T-helper 22 cell (primary cell): ENCODE measurements at regions not wholly inside any gene's neighbourhood (a gene's known extent, or its start where the extent isn't known, plus 50 kb on each side); places are given as distances from the start of the nearest gene placed in this dataset.
"Not testable (repeated sequence)": the region's sequence is repeated elsewhere in the genome, so short reads cannot be mapped to it uniquely, and the experiment has no call there.

Experiments
- DNase-seq: peaks from one replicate; pipeline ENCODE4 v3.0.0-alpha.2; 2020; ENCODE audit warnings: low read depth

GRCh38 chr6:27544612-27545260, 71.8 kb upstream of the ZNF184 start:
- DNase-seq: no peak

DNA sequence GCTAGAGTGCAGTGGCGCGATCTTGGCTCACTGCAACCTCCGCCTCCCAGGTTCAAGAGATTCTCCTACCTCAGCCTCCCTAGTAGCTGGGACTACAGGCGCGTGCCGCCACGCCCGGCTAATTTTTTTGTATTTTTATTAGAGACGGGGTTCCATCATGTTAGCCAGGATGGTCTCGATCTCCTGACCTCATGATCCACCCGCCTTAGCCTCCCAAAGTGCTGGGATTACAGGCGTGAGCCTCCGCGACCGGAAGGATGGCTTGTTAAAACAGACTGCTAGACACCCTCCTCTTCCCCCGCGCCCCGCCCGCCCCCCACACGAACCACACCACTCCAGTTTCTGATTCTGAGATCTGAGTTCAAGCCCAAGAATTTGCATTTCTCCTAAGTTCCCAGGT, 71.2 kb upstream of the ZNF184 start:
- DNase-seq: not testable (repeated sequence)

DNA sequence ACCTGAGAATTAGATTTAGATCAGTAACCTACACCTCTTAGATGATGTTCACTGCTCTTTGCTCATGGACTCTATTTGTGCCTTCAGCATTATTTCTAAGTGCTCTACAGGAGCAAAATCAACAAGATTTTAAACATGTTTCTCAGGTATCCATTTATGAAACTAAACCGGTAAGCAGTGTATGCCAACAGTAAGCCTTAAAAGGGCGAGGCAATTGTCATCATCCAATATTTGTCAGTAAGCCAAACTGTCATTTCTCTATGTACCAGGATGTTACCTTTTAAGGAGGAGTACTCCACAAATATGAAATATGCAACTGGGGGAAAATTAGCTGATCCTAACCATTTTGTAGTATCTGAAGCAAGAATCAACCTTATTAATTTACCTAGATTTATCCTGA, 69.6 kb upstream of the ZNF184 start:
- no peak for DNase-seq

DNA sequence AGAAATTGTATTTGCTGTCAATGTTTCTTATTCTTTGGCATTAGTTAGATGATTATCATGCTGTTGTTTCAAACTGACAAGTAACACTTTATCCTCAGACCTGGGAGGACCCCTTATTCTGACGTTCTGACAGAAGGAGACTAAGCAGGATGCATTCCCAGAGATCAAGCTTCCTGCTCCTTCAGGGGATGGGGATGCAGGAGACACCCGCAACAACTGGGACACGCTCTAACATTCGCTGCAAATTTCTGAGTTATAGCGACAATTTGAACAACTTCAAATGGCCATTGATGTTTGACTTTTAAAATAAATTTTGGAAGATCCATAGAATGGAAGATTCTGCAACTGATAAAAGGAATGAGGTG, 69.0 kb upstream of the ZNF184 start:
- DNase-seq: no peak

DNA sequence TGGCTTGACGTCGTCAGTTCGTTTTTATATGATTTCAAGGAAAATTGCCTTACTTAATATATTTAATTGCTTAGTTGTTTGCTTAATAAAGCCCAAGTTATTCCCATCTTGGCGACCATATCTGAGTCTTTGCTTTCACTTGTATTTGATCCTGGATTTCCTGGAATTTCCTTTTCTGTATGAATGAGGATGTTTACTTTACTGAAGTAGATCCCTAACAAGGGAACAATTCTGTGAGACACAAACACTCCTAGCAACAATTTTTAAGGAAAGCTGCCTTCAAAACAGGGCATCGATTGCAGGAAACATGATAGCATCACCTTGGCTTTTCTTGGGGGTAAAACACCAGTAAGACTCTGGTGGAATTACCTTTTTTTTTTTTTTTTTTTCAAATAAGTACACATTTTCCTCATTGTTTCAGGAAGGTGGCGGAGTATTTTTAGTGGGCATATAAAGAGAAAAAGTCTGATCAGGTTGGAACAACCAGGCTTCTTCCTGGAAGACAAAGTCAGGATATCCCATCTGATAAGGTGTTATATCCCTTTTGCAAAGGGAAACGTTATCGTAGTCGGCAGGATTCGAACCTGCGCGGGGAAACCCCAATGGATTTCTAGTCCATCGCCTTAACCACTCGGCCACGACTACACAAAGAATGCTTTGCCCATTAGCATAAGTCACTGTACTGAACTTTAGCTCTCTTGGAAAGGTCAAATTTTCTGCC, 68.5 kb upstream of the ZNF184 start:
- DNase-seq: no peak

DNA sequence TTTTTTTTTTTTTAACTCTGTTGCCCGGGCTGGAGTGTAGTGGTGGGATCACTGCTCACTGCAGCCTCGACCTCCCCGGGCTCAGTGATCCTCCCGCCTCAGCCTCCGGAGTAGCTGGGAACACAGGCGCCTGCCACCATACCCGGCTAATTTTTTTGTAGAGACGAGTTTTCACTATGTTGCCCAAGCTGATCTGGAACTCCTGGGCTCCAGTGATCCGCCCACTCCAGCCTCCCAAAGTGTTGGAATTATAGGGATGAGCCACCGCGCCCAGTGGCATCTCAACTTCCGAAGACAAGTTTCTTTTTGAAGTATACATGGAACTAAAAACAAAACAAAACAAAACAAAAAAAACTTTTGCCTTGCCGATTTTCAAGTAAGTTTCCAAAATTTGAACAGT, 66.6 kb upstream of the ZNF184 start:
- no peak for DNase-seq

GRCh38 chr6:27532820-27533538, 60.1 kb upstream of the ZNF184 start:
- DNase-seq: no peak

DNA sequence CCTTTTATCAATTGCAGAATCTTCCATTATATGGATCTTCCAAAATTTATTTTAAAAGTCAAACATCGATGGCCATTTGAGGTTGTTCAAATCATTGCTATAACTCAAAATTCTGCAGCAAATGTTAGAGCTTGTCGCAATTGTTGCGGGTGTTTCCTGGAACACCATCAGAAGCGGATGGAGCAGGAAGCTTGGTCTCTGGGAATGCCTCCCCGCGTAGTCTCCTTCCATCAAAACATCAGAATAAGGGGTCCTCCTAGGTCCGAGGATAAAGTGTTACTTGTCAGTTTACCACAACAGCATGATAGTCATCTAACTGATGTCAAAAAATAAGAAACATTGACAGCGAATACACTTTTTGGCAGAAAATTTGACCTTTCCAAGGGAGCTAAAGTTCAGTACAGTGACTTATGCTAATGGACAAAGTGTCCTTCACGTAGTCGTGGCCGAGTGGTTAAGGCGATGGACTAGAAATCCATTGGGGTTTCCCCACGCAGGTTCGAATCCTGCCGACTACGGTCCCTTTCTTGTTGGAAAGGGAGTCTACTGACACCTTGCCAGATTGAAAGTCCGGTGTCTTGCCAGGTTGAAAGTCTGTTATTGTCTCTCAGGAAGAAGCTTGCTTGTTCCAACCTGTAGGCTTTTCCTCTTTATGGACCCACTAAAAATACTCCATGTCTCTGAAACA, 59.0 kb upstream of the ZNF184 start:
- no peak for DNase-seq

DNA sequence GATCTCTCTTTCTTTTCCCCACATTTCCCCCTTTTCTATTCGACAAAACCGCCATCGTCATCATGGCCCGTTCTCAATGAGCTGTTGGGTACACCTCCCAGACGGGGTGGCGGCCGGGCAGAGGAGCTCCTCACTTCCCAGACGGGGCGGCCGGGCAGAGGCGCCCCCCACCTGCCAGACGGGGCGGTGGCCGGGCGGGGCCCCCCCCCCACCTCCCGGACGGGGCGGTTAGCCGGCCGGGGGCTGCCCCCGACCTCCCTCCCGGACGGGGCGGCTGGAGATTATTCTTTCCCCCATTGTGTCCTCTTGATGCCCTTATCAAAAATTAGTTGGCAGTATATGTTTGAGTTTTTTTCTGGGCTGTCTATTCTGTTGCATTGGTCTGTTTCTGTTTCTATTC, 56.9 kb upstream of the ZNF184 start:
- DNase-seq: not testable (repeated sequence)

GRCh38 chr6:27528714-27529113, 55.8 kb upstream of the ZNF184 start:
- no peak for DNase-seq
